SKM-1 treated with dmso at 0.1 percent for 144 hours (cell line): ENCODE measurements at regions not wholly inside any gene's neighbourhood (a gene's known extent, or its start where the extent isn't known, plus 50 kb on each side); places are given as distances from the start of the nearest gene placed in this dataset.

Experiments
- DNase-seq: peaks from one replicate; lab custom pipeline; 2025; ENCODE audit not compliant: unreplicated experiment; lab: John Stamatoyannopoulos, UW

- DNase-seq = no peak
These were observed 383.4 kb downstream of the ICE1 start for GRCh38 chr5:5805916-5806315.

GRCh38 chr5:5804478-5805233, 382.2 kb downstream of the ICE1 start:
- no peak for DNase-seq

GRCh38 chr5:5800801-5801761, 378.6 kb downstream of the ICE1 start:
- DNase-seq = no peak

- no peak for DNase-seq
These were observed 377.3 kb downstream of the ICE1 start for GRCh38 chr5:5799826-5800225.

GRCh38 chr5:5799229-5799628, 376.8 kb downstream of the ICE1 start:
- no peak for DNase-seq

GRCh38 chr5:5798462-5798861, 376.0 kb downstream of the ICE1 start:
- DNase-seq = no peak

GRCh38 chr5:5798041-5798440, 375.6 kb downstream of the ICE1 start:
- DNase-seq = no peak

GRCh38 chr5:5795074-5795771, 372.7 kb downstream of the ICE1 start:
- DNase-seq = no peak

- DNase-seq = no peak
These were observed 371.7 kb downstream of the ICE1 start for GRCh38 chr5:5794118-5794560.

- no peak for DNase-seq
These were observed 371.0 kb downstream of the ICE1 start for GRCh38 chr5:5793242-5794117.

- no peak for DNase-seq
These were observed 369.6 kb downstream of the ICE1 start for GRCh38 chr5:5792106-5792505.

GRCh38 chr5:5788793-5789192, 366.3 kb downstream of the ICE1 start:
- no peak for DNase-seq

- DNase-seq = no peak
These were observed 364.9 kb downstream of the ICE1 start for GRCh38 chr5:5787373-5787772.

GRCh38 chr5:5784101-5784500, 361.6 kb downstream of the ICE1 start:
- DNase-seq = no peak

- DNase-seq = no peak
These were observed 360.5 kb downstream of the ICE1 start for GRCh38 chr5:5783021-5783420.

- no peak for DNase-seq
These were observed 359.9 kb downstream of the ICE1 start for GRCh38 chr5:5782402-5782801.

- DNase-seq = no peak
These were observed 358.9 kb downstream of the ICE1 start for GRCh38 chr5:5781335-5781734.

- no peak for DNase-seq
These were observed 357.8 kb downstream of the ICE1 start for GRCh38 chr5:5780253-5780652.

GRCh38 chr5:5777013-5777412, 354.5 kb downstream of the ICE1 start:
- DNase-seq = no peak

- no peak for DNase-seq
These were observed 349.7 kb downstream of the ICE1 start for GRCh38 chr5:5772202-5772601.
